HS-5 (cell line): ENCODE measurements at regions not wholly inside any gene's neighbourhood (a gene's known extent, or its start where the extent isn't known, plus 50 kb on each side); places are given as distances from the start of the nearest gene placed in this dataset.
"Not testable (repeated sequence)": the region's sequence is repeated elsewhere in the genome, so short reads cannot be mapped to it uniquely, and the experiment has no call there.

ENCODE experiments used
- DNase-seq: peaks from one replicate; pipeline ENCODE4 v3.0.0-alpha.2; 2012; ENCODE audit warnings: low read depth

DNA sequence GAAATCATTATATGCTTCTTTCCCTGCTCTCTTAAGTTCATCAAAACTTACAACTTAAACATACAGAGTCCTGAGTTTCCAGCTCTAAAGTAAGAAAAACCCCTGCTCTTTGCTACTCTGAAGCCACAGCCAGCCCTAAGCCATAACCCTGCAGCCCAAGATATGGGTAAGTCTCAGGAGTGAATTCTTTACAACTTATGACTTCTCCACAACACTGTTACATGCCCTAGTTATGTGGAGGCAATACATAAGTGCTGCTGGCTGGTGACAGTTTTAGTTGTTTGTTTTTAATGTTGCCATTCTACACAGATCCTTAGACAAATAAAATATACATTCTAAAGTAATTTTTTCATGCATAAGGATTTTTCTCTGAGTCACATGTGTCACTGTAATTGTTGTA is 100.2 kb downstream of the FBXO8 start:
- no peak for DNase-seq

DNA sequence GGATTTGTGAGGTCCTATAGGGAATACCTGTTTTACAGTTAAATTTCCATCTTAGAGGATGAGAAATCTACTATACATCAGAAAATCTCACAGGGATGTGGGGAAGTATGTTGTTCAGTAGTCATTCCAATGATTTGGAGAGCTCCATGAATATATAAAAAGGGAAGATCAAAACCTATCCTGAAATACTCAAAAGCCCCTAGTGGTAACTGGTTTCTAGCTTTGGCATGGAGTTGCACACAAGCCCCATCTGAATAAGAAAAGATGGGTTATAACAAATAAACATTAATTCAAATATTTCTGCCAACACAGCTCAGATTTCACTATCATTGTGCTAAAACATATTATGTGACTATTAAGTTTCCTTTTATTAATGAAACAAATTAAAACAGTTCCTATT is 101.6 kb downstream of the FBXO8 start:
- DNase-seq, result no peak

DNA sequence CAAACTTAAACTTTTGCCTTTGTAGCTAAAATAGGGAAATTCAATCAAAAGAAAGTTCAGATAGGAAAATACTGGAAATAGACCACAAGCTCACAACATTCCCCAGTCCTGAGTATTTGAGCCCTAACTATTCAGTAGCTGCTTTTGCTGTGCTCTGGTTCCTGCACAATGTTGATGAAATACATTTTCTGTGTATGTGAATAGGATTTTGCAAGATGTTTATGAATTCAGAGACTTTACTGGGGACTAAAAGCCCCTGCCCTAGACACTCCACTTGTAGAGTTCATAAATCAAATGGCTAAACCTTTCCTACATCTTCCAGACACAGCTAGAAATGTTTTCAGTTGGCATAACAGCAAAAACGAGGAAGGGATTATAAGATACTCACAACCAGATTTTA is 105.9 kb downstream of the FBXO8 start:
- no peak for DNase-seq

DNA sequence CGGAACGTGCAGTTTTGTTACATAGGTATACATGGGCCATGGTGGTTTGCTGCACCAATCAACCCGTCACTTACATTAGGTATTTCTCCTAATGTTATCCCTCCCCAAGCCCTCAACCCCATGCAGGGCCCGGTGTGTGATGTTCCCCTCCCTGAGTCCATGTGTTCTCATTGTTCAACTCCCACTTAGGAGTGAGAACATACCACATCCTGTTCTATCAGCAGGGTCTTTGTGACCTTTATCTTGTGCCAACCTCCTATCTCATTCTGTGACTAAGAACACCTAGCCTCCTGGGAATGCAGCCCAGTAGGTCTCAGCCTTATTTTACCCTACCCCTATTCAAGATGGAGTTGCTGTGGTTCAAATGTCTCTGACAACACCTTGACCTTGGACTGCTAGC is 107.6 kb downstream of the FBXO8 start:
- not testable (repeated sequence) for DNase-seq

DNA sequence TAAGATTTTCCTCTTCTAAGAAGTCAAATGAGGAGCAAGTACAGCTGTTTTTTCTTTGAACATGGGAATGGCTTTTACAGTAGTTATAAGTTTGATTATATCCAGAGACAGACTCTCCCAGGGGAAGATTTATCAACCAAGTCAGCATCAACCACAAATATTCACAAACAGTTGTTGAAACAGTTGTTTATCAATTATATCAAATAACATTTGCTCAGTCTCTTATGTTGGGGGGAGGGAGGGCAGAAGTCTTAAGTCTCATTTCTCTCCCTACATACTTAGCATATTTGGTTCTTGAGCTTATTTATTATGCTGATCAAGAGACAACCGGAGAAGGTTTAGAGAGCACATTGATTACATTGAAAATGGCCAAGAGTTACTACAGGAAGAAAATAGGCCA is 110.1 kb downstream of the FBXO8 start:
- DNase-seq, result no peak

DNA sequence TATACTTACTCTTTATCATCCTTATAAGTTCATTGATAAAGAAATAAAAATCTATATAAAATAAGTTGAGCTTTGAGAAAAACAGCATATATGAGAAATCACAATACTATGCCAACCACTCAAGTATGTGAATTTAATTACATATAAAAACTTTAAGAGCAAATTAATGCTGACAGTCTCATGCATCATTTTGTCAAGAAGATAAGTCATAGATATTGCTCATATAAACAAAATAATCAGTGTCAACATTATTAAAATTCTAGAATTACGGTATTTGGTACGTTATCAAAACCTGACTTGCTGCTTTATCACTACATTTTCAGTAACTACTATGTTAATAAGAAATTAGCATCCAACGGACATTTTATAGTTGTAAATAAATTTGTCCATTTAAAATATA is 111.2 kb downstream of the FBXO8 start:
- no peak for DNase-seq

DNA sequence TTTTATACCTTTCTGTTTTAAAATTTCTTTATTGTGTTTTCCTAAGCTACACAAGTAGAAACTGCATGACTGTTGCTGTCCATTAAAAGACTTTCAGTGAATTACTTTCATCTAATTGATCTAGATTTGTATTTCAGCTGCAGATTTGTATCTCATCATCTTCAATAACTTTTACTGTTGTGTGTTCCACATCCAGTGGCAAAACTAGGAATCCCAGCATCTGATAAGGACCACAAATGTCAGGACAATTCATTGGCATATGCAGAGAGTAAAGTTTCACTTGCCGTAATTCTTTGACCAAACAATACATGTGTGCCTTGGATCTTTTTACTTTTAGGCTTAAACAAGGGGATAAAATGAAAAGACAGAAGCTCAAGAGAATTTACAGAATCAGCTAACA is 112.6 kb downstream of the FBXO8 start:
- no peak for DNase-seq

DNA sequence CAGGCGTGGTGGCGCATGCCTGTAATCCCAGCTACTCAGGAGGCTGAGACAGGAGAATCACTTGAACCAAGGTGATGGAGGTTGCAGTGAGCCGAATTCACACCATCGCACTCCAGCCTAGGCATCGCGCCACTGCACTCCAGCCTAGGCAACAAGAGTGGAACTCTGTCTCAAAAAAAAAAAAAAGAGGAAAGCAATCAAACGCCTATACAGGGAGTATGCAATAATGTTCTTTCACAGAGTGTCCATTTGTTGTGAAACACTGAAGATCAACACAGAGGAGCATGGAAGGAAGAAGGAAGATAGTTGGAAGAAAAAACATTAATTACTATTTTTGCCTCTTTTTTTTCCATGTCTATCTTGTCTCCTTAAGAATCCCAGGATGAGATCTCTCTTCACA is 113.4 kb downstream of the FBXO8 start:
- DNase-seq, result no peak

DNA sequence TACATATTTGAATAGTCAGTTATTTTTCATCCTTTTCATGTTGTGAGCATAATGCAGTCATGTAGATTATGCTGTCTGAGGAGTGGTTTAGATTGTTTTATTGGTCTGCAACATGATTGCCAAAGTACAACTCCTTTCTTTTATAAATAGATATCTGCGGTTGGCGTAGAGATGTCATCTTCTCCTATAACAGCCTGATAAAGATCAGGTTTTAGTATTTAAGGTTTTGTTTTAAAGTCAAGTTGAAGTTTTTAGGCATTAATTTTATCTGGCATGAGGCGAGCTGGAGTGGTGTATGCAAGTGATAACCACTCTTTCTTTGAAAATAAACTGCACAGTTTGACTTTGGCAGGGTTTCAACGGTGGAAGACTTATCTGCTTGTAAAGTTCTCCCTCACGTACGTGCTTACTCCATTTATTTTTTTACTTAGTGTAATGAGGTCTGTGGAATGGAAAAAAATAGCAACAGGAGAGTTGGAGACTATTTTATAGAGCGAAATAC is 126.3 kb downstream of the FBXO8 start:
- no peak for DNase-seq

DNA sequence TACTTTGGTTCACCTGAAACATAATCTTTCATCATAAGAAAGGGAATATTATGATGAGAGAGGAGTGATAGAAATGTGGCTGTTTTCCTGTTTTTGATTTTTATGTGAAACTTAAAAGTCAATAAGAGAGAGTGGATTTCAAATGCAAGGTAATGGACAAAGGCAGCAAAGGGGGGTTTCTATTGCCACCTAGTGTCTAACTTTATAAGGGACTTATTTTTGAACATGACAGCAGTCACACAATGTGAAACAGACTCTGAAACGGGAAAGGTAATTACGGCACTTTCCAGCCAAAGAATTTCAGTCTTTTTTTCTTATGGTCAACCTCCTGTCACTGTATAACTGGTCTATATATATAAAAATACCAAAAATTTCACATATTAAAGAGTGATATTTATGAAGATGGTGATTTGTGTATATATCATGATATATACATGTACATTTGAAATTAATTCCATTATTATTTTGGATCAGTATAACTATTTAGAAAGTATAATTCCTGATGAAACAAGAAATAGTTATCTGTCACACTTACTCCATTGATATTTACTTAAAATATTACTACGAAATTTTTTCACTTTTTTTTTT is 127.1 kb downstream of the FBXO8 start:
- peak; percentile 29 for DNase-seq

DNA sequence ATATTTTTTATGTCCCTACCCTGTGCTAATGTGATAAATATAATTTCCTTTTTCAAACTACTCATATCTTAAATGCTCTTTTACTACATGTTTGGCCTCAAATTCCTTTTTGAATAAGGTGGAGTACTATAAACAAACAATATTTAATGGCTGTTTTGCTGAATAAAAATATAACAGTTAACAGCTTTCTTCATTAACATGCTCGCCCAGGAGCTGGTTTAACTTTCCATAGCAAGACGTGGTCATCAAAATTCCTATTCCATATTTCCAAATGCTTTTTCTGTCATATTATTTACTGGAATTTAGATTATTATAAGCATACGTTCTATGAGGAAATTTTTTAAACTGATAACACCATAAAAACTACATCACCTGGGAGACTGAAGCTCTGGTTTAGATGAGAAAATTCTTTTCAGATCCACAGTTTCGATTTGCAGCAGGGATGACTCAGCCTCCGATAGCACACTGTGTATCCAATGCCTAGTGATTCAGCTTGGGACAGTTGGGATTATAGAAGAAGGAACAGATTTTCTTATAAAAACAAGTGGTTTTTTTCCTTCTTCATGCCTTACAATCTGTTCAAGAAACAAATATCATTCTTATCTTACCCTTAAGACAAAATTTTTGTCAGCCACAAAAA is 129.1 kb downstream of the FBXO8 start:
- peak; percentile 35 for DNase-seq

DNA sequence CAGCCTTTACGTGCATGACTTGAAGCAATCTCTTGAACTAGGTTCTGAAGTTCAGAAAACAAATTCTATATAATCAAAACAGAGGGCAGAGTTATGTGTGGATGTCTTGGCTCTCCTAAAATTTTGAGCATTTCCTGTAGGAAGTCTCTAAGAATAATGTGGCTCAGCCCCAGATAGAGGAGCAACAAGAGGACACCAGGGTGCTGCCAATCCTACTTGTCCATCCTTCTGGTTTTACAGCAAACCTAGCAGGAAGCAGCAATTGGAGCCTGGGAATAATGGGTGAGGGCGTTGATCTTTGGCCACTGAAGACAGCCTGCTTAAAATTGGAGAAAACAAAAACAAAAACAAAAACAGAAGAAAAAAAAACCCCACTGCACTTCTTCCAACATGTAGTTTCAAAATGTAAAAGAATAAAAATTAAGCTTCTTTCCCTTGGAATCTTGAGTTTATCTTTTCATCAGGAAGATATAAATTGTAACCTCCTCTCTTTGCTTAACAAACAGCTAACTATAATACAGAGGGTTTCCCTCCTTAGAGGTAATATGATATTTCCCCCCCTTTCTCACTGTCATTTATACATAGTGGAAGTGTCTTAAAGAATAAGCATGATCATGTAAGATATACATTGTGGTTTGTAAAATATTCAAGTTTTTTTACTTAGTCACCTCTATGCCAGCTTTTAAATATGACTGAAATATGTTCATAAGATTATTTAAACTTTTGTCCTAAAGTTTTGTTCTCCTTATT is 130.6 kb downstream of the FBXO8 start:
- DNase-seq, result no peak

DNA sequence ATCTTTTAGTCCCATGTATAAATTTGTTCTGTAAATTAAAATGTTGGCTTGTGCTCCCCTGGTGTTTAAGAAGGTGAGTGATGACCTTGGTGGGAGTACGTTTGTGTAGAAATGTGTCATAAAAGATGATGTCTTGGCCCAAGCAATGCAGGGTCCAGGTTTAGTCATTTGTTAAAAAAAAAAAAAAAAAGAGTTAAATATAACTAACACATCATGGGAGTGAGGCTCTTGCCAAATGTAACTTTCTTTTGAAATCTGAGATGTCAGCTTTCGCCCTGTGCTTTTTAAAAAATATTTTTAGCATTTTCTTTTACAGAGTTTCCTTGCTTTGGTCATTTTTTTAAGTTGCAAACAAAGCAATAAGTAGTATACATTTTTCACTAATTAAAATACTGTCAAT is 135.6 kb downstream of the FBXO8 start:
- no peak for DNase-seq

DNA sequence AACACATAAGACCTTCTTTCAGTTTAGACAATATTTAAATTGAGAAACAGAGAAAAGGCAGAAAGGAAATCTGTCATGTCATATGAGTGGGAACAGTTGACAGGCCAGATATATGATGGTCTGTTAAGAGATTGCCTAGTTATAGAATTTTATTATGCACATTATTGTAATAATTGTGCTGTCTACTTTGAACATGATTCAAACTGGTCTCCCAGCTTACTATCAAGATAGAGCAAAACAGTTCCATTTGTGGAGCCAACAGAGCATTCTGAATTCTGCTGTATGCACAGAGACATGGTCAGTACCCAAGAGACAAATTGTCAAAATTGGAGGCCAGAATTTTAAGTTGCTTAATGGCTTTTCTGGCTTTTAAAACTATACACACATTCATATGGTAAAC is 139.4 kb downstream of the FBXO8 start:
- DNase-seq, result no peak

DNA sequence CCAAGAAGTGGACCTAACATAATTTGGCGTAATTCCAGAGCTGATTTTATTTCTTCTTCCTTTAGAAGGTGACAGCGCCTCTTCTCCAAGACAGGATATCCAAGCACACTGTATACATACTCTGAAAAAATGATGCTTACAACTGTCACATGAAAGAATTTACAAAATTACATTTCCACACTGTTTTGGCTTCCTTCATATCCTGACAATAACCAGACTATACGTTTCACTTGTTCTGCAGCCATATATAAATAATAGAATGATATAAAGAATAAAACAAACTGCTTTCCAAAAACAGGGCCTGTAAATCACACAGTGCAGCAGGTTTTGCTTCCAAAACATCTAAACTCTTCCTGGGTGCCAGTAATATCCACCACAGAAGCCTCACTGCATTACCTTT is 141.6 kb downstream of the FBXO8 start:
- no peak for DNase-seq

DNA sequence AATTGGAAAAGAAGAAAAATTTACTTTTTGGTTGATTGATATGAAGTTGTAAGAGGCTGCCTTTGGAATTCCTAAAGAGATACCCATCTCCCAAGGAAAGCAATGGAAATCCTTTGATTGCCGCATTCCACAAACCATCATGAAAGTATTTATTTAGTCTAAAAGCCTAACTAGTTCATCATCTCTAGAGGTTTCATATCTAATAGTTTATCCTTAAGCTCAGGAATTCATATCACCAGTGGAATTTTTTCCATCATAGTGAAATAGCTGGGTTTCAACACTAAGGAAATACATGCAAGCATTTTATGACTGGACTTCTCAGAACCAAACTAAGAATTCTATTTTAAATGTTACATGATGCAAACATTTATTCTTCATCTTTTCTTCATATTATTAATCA is 144.9 kb downstream of the FBXO8 start:
- DNase-seq, result no peak

DNA sequence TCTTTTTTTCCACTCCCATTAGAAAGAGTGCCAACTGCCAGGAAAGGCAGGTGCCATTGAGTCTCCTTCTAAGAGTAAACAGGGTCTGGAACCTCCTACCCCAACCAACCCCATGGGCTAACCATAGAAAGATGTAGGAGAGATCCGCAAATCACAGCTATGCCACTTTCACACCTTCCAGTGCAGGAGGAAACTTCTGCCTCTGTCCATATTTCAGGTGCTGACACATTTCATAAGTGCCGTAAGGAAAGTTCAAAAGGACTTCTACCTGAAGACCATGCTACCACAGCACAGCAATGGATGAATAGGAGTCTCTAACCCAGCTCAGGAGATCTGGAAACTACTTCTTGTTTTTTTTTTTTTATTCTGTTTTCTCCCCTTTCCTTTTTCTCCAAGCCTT is 145.8 kb downstream of the FBXO8 start:
- DNase-seq, result no peak

DNA sequence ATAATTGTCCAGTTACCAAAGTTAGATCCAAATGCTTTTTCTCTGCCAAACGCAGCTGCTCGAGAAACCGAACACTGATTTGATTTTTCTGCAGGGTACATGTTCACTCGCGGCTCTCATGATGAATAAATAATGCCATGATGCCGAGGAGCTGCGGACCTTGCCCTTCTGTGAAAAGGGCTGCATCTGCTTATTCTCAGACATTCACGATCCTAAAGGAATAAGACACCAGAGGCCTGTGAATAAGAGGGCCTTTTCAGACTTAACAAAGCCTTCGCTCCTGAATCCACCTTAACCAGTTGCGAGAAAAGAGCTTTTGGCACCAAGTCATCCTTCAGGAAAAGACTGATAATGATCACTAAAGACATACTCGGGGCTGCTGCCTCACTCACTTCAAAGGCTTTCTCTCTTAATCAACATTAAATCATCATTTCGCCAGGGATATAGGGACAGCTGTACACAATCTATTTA is 147.5 kb downstream of the FBXO8 start:
- DNase-seq, result no peak

DNA sequence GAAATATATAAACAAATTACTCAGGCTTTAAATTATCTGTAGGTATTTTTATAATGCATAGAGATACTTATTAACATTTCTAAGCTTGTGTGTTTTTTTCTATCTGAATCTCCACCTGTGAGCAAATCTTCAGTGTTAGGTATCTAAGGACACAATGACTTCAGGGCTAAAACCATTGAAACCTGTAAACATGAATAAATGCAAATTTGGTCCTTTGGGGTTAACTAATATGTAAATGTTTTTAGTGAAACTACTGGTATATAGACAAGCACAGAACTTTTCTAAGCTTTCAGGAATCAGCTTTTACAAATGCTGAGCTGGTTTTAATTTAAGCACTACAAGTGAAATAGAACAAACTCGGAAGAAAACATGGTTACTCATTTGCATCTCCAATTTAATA is 147.9 kb downstream of the FBXO8 start:
- no peak for DNase-seq

DNA sequence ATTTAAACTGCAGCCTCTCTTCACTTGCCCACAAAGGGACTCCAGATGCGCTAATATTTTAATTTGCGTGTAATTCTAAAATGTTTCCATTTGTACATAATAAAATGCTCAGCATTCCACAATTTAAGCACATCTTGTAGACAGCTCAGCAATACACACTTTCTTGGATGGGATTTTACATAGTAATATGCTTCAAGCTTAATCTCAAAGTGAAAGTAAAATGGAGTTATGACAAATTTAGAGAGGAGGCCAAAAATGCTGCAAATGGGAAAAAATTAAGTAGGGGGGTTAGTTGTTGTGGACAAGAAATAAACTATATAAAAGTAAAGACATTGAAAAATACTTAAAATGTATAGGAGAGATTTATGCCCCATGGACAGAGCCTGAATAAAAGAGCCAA is 149.1 kb downstream of the FBXO8 start:
- DNase-seq, result no peak

DNA sequence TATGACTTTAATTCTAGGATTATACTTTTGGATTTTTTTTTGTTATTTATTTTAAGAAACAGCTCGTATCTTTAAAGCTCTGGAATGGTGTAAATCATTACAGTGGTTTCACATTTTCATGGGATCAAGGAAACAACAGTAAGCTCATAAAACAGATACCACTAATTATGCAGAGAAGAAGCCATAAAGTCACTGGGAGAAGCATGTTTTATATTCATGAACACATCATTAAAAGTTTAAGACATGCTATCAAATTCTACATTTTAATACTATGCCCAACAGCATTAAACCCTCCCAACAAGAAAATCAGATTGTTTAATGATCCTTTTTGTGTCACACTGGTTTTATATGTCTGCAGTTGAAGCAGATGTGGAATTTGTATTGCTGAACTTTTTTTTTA is 149.9 kb downstream of the FBXO8 start:
- no peak for DNase-seq

DNA sequence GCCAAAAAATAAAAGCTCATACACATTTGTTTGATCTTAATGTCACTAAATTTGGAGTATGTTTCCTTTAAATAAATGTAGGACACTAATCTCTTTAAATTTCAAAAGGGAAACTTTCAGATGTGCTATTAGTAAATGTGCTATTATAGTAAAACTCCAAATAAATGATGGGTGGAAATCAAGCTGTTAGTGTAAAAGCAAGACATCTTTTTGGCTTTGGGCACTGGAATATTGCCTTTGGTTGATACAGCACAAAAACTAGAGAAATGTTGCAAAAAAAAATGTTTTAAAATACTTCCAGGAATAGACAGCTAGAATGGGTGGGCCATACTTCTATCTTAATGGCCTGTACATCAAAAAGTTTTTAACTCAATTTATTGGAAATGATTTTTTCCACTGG is 151.6 kb downstream of the FBXO8 start:
- DNase-seq, result no peak

DNA sequence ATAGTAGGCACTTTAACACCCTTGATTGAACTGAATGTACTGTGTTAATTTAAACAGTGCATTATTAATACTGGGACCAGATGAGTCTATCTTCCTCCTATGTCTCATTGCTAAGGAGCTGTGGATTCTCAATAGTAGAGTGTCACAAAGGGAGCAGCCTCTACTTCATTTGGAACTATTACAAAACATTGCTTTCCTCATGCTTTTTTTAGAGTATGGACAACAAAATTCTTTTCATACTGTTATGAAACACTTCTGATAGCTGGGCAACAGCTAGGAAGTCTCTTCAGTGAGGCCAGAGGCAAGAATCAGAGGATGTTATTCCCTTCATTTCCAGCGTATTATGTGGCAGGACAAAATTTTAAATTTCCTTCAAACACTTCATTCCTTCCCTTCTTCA is 160.8 kb downstream of the FBXO8 start:
- no peak for DNase-seq
